Mesenchymal stem cell (in vitro differentiated cells and primary cell): ENCODE measurements at regions not wholly inside any gene's neighbourhood (a gene's known extent, or its start where the extent isn't known, plus 50 kb on each side); places are given as distances from the start of the nearest gene placed in this dataset.

Source experiments
- DNase-seq: peaks from one replicate; pipeline ENCODE4 v3.0.0-alpha.2; 2013
- H2AFZ ChIP-seq: one replicate; pipeline ENCODE4 v1.6.1; 2013; ENCODE audit warnings: low read depth, mild to moderate bottlenecking, control low read depth, inconsistent platforms, low read length, moderate library complexity
- H2AK5ac ChIP-seq: 2 replicates; pipeline ENCODE4 v1.6.1; 2013; ENCODE audit warnings: low read length, moderate library complexity, mild to moderate bottlenecking, inconsistent platforms; ENCODE audit not compliant: severe bottlenecking
- H2BK120ac ChIP-seq: one replicate; pipeline ENCODE4 v1.6.1; 2013; ENCODE audit warnings: low read depth, mild to moderate bottlenecking, inconsistent platforms, low read length, moderate library complexity
- H2BK12ac ChIP-seq, 2 experiments: one replicate each; pipeline ENCODE4 v1.6.1; 2013; ENCODE audit warnings: inconsistent platforms in 2 of 2, low read length in 2 of 2, mild to moderate bottlenecking in 2 of 2, moderate library complexity in 2 of 2, control low read depth in 1 of 2
- H2BK15ac ChIP-seq: one replicate; pipeline ENCODE4 v1.6.1; 2013; ENCODE audit warnings: mild to moderate bottlenecking, low read depth, inconsistent platforms; ENCODE audit not compliant: poor library complexity, severe bottlenecking
- H2BK5ac ChIP-seq: 2 replicates; pipeline ENCODE4 v1.6.1; 2013; ENCODE audit warnings: low read depth, mild to moderate bottlenecking, low read length, control low read depth, inconsistent platforms; ENCODE audit not compliant: poor library complexity, severe bottlenecking
- H3K14ac ChIP-seq, 2 experiments: one replicate each; pipeline ENCODE4 v1.6.1; 2013; ENCODE audit warnings: inconsistent platforms in 2 of 2, low read length in 2 of 2, control low read depth in 1 of 2, mild to moderate bottlenecking in 1 of 2, moderate library complexity in 1 of 2
- H3K18ac ChIP-seq, 2 experiments: one replicate each; pipeline ENCODE4 v1.6.1; 2013; ENCODE audit warnings: inconsistent platforms in 2 of 2, low read length in 2 of 2, control low read depth in 1 of 2, low read depth in 1 of 2, mild to moderate bottlenecking in 1 of 2
- H3K23ac ChIP-seq, 2 experiments: one replicate each; pipeline ENCODE4 v1.6.1; 2013; ENCODE audit warnings: inconsistent platforms in 2 of 2, low read length in 2 of 2, mild to moderate bottlenecking in 2 of 2, moderate library complexity in 2 of 2, control low read depth in 1 of 2
- H3K27ac ChIP-seq: 2 replicates; pipeline ENCODE4 v1.5.1; 2013; ENCODE audit warnings: mild to moderate bottlenecking, moderate library complexity, low read length, control low read depth, inconsistent platforms; ENCODE audit not compliant: poor library complexity, severe bottlenecking
- H3K27me3 ChIP-seq, 2 experiments: 2 replicates each; pipeline versions ENCODE4 v1.6.1 to v1.7.0; 2013; ENCODE audit warnings: low read length in 2 of 2, mild to moderate bottlenecking in 2 of 2, moderate library complexity in 2 of 2, control low read depth in 1 of 2, inconsistent platforms in 1 of 2; ENCODE audit not compliant: control insufficient read depth in 1 of 2, insufficient read depth in 1 of 2
- H3K36me3 ChIP-seq, 2 experiments: 2 replicates each; pipeline versions ENCODE4 v1.6.1 to v1.7.0; 2013; ENCODE audit warnings: low read length in 2 of 2, control low read depth in 1 of 2, inconsistent platforms in 1 of 2, low read depth in 1 of 2, mild to moderate bottlenecking in 1 of 2; ENCODE audit not compliant: insufficient read depth in 2 of 2, control insufficient read depth in 1 of 2
- H3K4ac ChIP-seq, 2 experiments: one replicate each; pipeline ENCODE4 v1.6.1; 2013; ENCODE audit warnings: inconsistent platforms in 2 of 2, low read length in 2 of 2, mild to moderate bottlenecking in 2 of 2, moderate library complexity in 2 of 2, control low read depth in 1 of 2, low read depth in 1 of 2
- H3K4me1 ChIP-seq: 2 replicates; pipeline ENCODE4 v1.6.1; 2013; ENCODE audit warnings: low read depth, low read length, control low read depth; ENCODE audit not compliant: control insufficient read depth, insufficient read depth
- H3K4me2 ChIP-seq: 2 replicates; pipeline ENCODE4 v1.6.1; 2013; ENCODE audit warnings: low read length, mild to moderate bottlenecking, inconsistent platforms; ENCODE audit not compliant: poor library complexity, severe bottlenecking
- H3K4me3 ChIP-seq, 2 experiments: 2 replicates each; pipeline versions ENCODE4 v1.5.1 to v1.7.0; 2013; ENCODE audit warnings: low read length in 2 of 2, mild to moderate bottlenecking in 2 of 2, control low read depth in 1 of 2, low read depth in 1 of 2; ENCODE audit not compliant: insufficient read depth in 1 of 2
- H3K79me1 ChIP-seq: replicated peaks from 2 replicates; pipeline ENCODE4 v1.6.1; 2013; ENCODE audit warnings: mild to moderate bottlenecking, control low read depth, low read length, inconsistent platforms; ENCODE audit not compliant: poor library complexity, severe bottlenecking
- H3K9ac ChIP-seq: 2 replicates; pipeline ENCODE4 v1.7.0; 2013; ENCODE audit warnings: mild to moderate bottlenecking, low read length, moderate library complexity
- H3K9me3 ChIP-seq: 2 replicates; pipeline ENCODE4 v1.7.0; 2013; ENCODE audit warnings: mild to moderate bottlenecking, low read length; ENCODE audit not compliant: control insufficient read depth
- H4K8ac ChIP-seq: one replicate; pipeline ENCODE4 v1.6.1; 2013; ENCODE audit warnings: inconsistent platforms, mild to moderate bottlenecking, low read length, moderate library complexity
- H4K91ac ChIP-seq: one replicate; pipeline ENCODE4 v1.6.1; 2013; ENCODE audit warnings: mild to moderate bottlenecking, low read length, inconsistent platforms
- WGBS: methylation state at CpG from one replicate; pipeline ENCODE4 v1.1.7; 2013; ENCODE audit warnings: mixed read lengths; 5-methylcytosine and 5-hydroxymethylcytosine counted together

DNA sequence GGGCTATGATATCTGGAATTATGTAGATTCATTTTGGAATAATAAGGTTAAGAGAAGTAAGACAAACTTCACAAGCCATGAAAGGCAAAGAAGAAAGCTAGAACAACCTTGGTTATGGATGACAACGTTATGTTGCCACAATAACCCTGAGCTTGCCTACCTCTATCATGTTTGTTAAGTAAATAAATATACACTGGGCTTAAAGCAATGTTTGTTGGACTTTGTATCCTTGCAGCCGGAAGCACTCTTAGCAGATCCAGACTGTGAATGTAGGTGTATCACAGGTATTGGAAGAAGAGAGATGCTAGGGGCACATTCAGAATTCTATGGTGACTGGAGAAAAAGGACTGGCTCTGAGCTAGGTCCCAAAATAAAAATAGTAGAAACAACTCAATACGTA lies 214.4 kb downstream of the HS3ST1 start:
- H3K4me2 ChIP-seq = no peak overlapping the region
- H3K79me1 ChIP-seq = no peaks in the 10 kb centered on the region
- H3K9me3 ChIP-seq = peaks cover 3% of the 10 kb centered on the region
- DNase-seq = no peak
- H2BK12ac ChIP-seq = no peak overlapping the region
- H3K18ac ChIP-seq = no peak overlapping the region
- no peak overlapping the region for H2AK5ac ChIP-seq
- WGBS = 90% methylated on average over 2 of the region's 3 CpGs
- no peak overlapping the region for H3K4me3 ChIP-seq
- no peak overlapping the region for H2BK5ac ChIP-seq
- H3K23ac ChIP-seq = no peak overlapping the region
- H3K9ac ChIP-seq = no peak overlapping the region
- H3K14ac ChIP-seq = no peak overlapping the region
- H3K36me3 ChIP-seq = no peaks in the 10 kb centered on the region
- no peak overlapping the region for H4K8ac ChIP-seq
- H4K91ac ChIP-seq = no peak overlapping the region
- no peak overlapping the region for H3K4ac ChIP-seq
- H3K4me1 ChIP-seq = no peaks in the 10 kb centered on the region
- no peak overlapping the region for H2BK15ac ChIP-seq
- H2BK120ac ChIP-seq = no peak overlapping the region
- H3K27me3 ChIP-seq = no peaks in the 10 kb centered on the region
- no peak overlapping the region for H3K27ac ChIP-seq
- H2AFZ ChIP-seq = no peak overlapping the region

GRCh38 chr4:11209826-11210225 lies 218.9 kb downstream of the HS3ST1 start:
- Histone ChIP-seq H3K23ac (no peak overlapping the region), H3K4me3 (no peak overlapping the region), H2BK120ac (no peak overlapping the region), H3K79me1 (no peaks in the 10 kb centered on the region), H3K9ac (no peak overlapping the region), H3K9me3 (peaks cover 21% of the 10 kb centered on the region), H3K14ac (no peak overlapping the region), H2BK5ac (no peak overlapping the region), H3K4me2 (no peak overlapping the region), H2AK5ac (no peak overlapping the region), H2AFZ (no peak overlapping the region), H4K91ac (no peak overlapping the region), H3K27me3 (no peaks in the 10 kb centered on the region), H3K27ac (no peak overlapping the region), H3K4me1 (no peaks in the 10 kb centered on the region), H2BK15ac (no peak overlapping the region), H3K4ac (no peak overlapping the region), H2BK12ac (no peak overlapping the region), H4K8ac (no peak overlapping the region), H3K36me3 (no peaks in the 10 kb centered on the region), H3K18ac (no peak overlapping the region)
- 79% methylated on average over 4 of the region's 5 CpGs for WGBS
- no peak for DNase-seq

DNA sequence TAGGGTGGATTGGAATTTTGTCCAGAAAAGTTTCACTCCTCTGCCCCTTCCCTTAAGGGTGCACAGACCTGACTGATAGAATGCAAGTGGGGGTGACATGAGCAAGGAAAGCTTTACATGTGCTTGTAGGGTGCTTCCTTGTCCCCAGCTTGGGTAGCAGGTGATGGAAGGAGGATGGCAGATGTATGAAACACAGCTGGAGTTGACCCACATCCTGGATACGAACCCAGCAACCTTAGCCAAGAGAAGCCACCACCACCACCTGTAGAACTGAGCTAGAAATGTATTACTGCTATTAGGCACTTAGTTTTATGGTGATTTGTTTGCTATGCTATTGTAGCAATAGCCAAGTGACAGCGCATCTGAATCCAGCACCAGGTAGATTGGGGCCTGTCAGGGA lies 227.4 kb downstream of the HS3ST1 start:
- Histone ChIP-seq H3K4ac (no peak overlapping the region), H3K14ac (no peak overlapping the region), H3K36me3 (no peaks in the 10 kb centered on the region), H3K4me3 (no peak overlapping the region), H4K8ac (no peak overlapping the region), H3K4me1 (no peaks in the 10 kb centered on the region), H3K9ac (no peak overlapping the region), H2BK12ac (no peak overlapping the region), H3K9me3 (no peaks in the 10 kb centered on the region), H2AK5ac (no peak overlapping the region), H3K27ac (no peak overlapping the region), H4K91ac (no peak overlapping the region), H2BK5ac (no peak overlapping the region), H3K27me3 (no peaks in the 10 kb centered on the region), H2BK120ac (no peak overlapping the region), H3K4me2 (no peak overlapping the region), H3K18ac (no peak overlapping the region), H2BK15ac (no peak overlapping the region), H2AFZ (no peak overlapping the region), H3K79me1 (no peaks in the 10 kb centered on the region), H3K23ac (no peak overlapping the region)
- WGBS = 80% methylated on average over 1 of the region's 2 CpGs
- DNase-seq = no peak

DNA sequence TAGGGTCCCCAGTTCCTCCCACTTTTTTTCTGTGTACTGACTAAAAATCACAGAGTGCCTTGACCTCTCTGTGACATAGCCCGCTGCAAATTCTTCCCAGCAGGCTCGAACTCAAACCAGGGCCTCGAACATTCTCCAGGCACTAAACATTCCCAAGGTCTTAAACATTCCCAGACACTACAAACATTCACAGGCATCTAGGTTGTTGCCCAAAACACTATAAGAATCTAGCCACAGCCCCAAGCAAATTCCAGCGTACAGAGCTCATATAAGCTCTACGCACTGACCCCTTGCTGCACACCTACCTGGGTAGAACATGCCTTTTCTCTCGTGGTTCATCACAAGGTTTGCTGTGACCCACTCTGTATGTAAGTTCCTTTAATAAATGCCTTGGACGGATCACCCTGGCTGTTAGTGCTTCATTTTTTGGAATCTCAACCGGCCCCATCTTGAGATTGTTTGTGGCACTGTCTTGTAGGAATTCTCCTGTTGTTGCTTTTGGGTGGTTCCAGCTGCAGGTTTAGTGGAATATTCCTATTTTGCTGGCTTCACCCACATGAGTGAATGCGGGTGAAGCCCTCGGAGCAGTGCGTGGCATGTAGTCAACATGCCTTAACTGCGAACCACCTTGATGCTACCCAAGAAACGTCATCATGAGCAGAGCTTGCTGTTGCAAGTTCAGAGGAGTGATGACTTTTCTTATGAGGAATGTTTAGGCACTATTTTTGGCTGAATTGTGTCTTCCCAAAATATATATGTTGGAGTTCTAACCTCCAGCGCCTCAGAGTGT lies 230.0 kb downstream of the HS3ST1 start:
- Histone ChIP-seq H3K27ac (no peak overlapping the region), H2BK120ac (no peak overlapping the region), H2AFZ (no peak overlapping the region), H4K8ac (no peak overlapping the region), H3K4me2 (no peak overlapping the region), H2BK5ac (no peak overlapping the region), H4K91ac (no peak overlapping the region), H2AK5ac (no peak overlapping the region), H3K23ac (no peak overlapping the region), H3K9me3 (no peaks in the 10 kb centered on the region), H3K9ac (no peak overlapping the region), H3K14ac (no peak overlapping the region), H2BK12ac (no peak overlapping the region), H3K4me3 (no peak overlapping the region), H3K36me3 (no peaks in the 10 kb centered on the region), H3K27me3 (no peaks in the 10 kb centered on the region), H3K79me1 (no peaks in the 10 kb centered on the region), H3K4me1 (no peaks in the 10 kb centered on the region), H3K4ac (no peak overlapping the region), H2BK15ac (no peak overlapping the region), H3K18ac (no peak overlapping the region)
- no peak for DNase-seq
- 87% methylated on average over 14 of the region's 14 CpGs for WGBS
